Nephron progenitor cell (in vitro differentiated cells): ENCODE measurements at regions not wholly inside any gene's neighbourhood (a gene's known extent, or its start where the extent isn't known, plus 50 kb on each side); places are given as distances from the start of the nearest gene placed in this dataset.

Experiments used
- DNase-seq: peaks from one replicate; pipeline ENCODE4 v3.0.0; 2021
- H3K27ac Mint-ChIP-seq: 2 replicates; pipeline ENCODE4 v1.8.0; 2021; ENCODE audit warnings: mild to moderate bottlenecking, moderate library complexity, mixed read lengths
- H3K27me3 Mint-ChIP-seq: 2 replicates; pipeline ENCODE4 v1.8.0; 2021; ENCODE audit warnings: mild to moderate bottlenecking, low read depth, mixed read lengths; ENCODE audit not compliant: poor library complexity
- H3K36me3 Mint-ChIP-seq: 2 replicates; pipeline ENCODE4 v1.8.0; 2021; ENCODE audit warnings: low read depth, mixed read lengths
- H3K4me1 Mint-ChIP-seq: 2 replicates; pipeline ENCODE4 v1.8.0; 2021; ENCODE audit warnings: mixed read lengths
- H3K4me3 Mint-ChIP-seq: 2 replicates; pipeline ENCODE4 v1.8.0; 2021; ENCODE audit warnings: mild to moderate bottlenecking, moderate library complexity, mixed read lengths
- H3K9me3 Mint-ChIP-seq: 2 replicates; pipeline ENCODE4 v1.8.0; 2021; ENCODE audit warnings: mild to moderate bottlenecking, moderate library complexity, mixed read lengths
- TF ChIP-seq, protein P1 (sequence below): fragments of 200-600 bp; sonication (generic); IDR thresholded peaks from 2 replicates; pipeline ENCODE4 v1.5.0; 2021; ENCODE audit warnings: antibody characterized with exemption

DNA sequence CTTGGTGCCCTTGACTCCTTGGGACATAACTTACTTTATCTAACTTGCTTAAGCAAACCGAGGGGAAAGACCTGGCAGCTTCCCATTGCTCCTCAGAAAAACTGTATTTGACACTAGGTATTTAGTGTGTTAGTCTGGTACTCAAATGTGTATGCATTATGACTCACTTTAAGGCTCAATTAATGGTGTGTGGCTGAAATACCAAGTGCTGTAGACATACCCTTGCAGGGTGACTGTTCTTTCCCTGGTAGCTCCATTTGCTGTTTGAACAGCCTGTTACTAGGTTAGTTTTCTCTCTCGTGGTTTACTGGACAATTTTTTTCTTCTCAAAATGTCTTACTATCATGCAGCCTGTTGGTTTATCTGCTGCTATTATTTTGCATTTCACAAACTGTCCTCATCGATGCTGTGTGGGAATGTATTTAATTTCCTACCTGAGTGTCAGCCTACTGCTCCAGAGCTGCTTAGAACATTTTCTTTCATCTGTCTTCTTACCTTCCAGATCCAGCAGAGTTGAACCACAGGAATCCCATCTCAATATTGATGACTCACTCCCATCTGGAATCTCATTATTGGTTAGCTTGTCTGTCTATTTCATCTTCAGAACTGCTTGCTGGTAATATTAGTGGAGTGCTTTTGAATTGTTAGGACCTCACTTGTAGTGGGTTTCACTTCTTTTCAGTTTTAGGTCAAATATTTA, 158.0 kb upstream of the FAT1 start:
- Mint-ChIP-seq H3K27me3 (peaks cover under 1% of the 10 kb centered on the region), H3K4me3 (no peak overlapping the region), H3K36me3 (no peaks in the 10 kb centered on the region), H3K4me1 (peaks cover 13% of the 10 kb centered on the region), H3K9me3 (no peaks in the 10 kb centered on the region), H3K27ac (no peak overlapping the region)
- TF ChIP-seq, protein P1, sequence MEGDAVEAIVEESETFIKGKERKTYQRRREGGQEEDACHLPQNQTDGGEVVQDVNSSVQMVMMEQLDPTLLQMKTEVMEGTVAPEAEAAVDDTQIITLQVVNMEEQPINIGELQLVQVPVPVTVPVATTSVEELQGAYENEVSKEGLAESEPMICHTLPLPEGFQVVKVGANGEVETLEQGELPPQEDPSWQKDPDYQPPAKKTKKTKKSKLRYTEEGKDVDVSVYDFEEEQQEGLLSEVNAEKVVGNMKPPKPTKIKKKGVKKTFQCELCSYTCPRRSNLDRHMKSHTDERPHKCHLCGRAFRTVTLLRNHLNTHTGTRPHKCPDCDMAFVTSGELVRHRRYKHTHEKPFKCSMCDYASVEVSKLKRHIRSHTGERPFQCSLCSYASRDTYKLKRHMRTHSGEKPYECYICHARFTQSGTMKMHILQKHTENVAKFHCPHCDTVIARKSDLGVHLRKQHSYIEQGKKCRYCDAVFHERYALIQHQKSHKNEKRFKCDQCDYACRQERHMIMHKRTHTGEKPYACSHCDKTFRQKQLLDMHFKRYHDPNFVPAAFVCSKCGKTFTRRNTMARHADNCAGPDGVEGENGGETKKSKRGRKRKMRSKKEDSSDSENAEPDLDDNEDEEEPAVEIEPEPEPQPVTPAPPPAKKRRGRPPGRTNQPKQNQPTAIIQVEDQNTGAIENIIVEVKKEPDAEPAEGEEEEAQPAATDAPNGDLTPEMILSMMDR: no peak
- no peak for DNase-seq

GRCh38 chr4:186882293-186882692, 158.6 kb upstream of the FAT1 start:
- peaks cover 4% of the 10 kb centered on the region for H3K27me3 Mint-ChIP-seq
- no peaks in the 10 kb centered on the region for H3K36me3 Mint-ChIP-seq
- H3K9me3 Mint-ChIP-seq: no peaks in the 10 kb centered on the region
- peaks cover 19% of the 10 kb centered on the region for H3K4me1 Mint-ChIP-seq
- H3K4me3 Mint-ChIP-seq: no peak overlapping the region
- no peak overlapping the region for H3K27ac Mint-ChIP-seq
- DNase-seq: no peak
- TF ChIP-seq, protein P1: no peak

- Mint-ChIP-seq H3K4me1 (peaks cover 27% of the 10 kb centered on the region), H3K27me3 (peaks cover 4% of the 10 kb centered on the region), H3K4me3 (no peak overlapping the region), H3K9me3 (peaks cover 5% of the 10 kb centered on the region), H3K27ac (no peak overlapping the region), H3K36me3 (no peaks in the 10 kb centered on the region)
- TF ChIP-seq, protein P1: no peak
- DNase-seq: no peak
These were observed 161.6 kb upstream of the FAT1 start for GRCh38 chr4:186885289-186885688.

DNA sequence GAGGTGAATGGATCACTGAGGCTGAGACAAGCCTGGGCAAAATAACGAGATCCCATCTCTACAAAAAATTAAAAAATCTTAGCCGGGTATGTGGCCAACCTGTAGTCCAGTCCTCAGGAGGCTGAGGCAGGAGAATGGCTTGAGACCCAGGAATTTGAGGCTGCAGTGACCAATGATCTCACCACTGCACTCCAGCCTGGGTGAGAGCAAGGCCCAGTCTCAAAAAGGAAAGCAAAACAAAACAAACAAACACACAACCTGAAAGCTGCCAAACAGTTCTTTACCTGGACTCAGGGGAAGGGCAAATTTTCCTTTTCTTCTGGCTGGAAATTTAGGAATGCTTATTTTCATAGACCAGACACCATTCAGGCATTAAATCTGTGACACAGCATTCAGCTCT, 163.1 kb upstream of the FAT1 start:
- Mint-ChIP-seq H3K36me3 (no peaks in the 10 kb centered on the region), H3K27ac (no peak overlapping the region), H3K9me3 (peaks cover 12% of the 10 kb centered on the region), H3K4me1 (peaks cover 32% of the 10 kb centered on the region), H3K4me3 (no peak overlapping the region), H3K27me3 (peaks cover 4% of the 10 kb centered on the region)
- no peak for DNase-seq
- TF ChIP-seq, protein P1: no peak

DNA sequence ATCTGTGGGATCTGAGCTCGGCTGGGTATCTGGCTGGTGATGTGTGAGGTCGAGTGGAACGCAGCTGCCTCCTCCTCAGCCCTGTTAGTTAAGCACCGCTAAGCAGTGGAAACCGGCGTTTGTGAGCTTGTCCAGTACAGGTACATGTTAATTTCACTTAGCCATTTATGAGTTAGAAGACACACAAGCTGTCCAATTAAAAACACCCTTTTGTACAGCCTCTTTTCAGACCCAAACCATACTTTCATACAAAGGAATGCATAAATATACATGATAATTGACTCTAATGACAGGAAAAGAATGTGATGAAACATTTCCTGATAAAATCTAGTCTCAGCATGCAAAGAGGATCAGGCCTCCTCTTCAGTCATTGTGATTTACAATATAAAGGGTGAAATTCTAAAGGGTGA, 163.6 kb upstream of the FAT1 start:
- TF ChIP-seq, protein P1: no peak
- Mint-ChIP-seq H3K4me3 (peak overlapping the region; percentile 82), H3K4me1 (peaks cover 32% of the 10 kb centered on the region), H3K27me3 (peaks cover 4% of the 10 kb centered on the region), H3K27ac (no peak overlapping the region), H3K9me3 (peaks cover 12% of the 10 kb centered on the region), H3K36me3 (no peaks in the 10 kb centered on the region)
- peak; percentile 32 for DNase-seq

GRCh38 chr4:186887752-186888151, 164.1 kb upstream of the FAT1 start:
- Mint-ChIP-seq H3K27ac (no peak overlapping the region), H3K27me3 (peaks cover 6% of the 10 kb centered on the region), H3K9me3 (peaks cover 12% of the 10 kb centered on the region), H3K36me3 (no peaks in the 10 kb centered on the region), H3K4me3 (peak overlapping the region; percentile 82), H3K4me1 (peaks cover 32% of the 10 kb centered on the region)
- TF ChIP-seq, protein P1: no peak
- DNase-seq: no peak
